Activated CD4-positive, alpha-beta T cell treated with anti-CD3 and anti-CD28 coated beads for 4 hours (primary cell): ENCODE measurements at regions not wholly inside any gene's neighbourhood (a gene's known extent, or its start where the extent isn't known, plus 50 kb on each side); places are given as distances from the start of the nearest gene placed in this dataset.
"Not testable (repeated sequence)": the region's sequence is repeated elsewhere in the genome, so short reads cannot be mapped to it uniquely, and the experiment has no call there.

Source experiments
- DNase-seq, 2 donors: peaks; one replicate each; pipeline ENCODE4 v3.0.0-alpha.2; 2020

- no peak for DNase-seq
Observed at GRCh38 chr14:54010981-54011380, 54.4 kb upstream of the BMP4 start.

GRCh38 chr14:54023027-54023426, 66.4 kb upstream of the BMP4 start:
- no peak for DNase-seq

GRCh38 chr14:54025661-54026060, 69.0 kb upstream of the BMP4 start:
- DNase-seq, result no peak

GRCh38 chr14:54026671-54027070, 70.0 kb upstream of the BMP4 start:
- DNase-seq, result no peak

- DNase-seq, result not testable (repeated sequence)
Observed at GRCh38 chr14:54030996-54031395, 74.4 kb upstream of the BMP4 start.

GRCh38 chr14:54033285-54033684, 76.7 kb upstream of the BMP4 start:
- not testable (repeated sequence) for DNase-seq

GRCh38 chr14:54038724-54039123, 82.1 kb upstream of the BMP4 start:
- DNase-seq, result no peak

- no peak for DNase-seq
Observed at GRCh38 chr14:54039311-54039710, 82.7 kb upstream of the BMP4 start.

GRCh38 chr14:54040846-54041245, 84.2 kb upstream of the BMP4 start:
- no peak for DNase-seq

- DNase-seq, result no peak
Observed at GRCh38 chr14:54046250-54046649, 89.6 kb upstream of the BMP4 start.

- DNase-seq, result no peak
Observed at GRCh38 chr14:54047645-54048308, 91.2 kb upstream of the BMP4 start.

- no peak for DNase-seq
Observed at GRCh38 chr14:54048311-54048710, 91.7 kb upstream of the BMP4 start.

- no peak for DNase-seq
Observed at GRCh38 chr14:54048736-54049135, 92.1 kb upstream of the BMP4 start.

- no peak for DNase-seq
Observed at GRCh38 chr14:54050759-54051158, 94.1 kb upstream of the BMP4 start.

- DNase-seq, result no peak
Observed at GRCh38 chr14:54052696-54053385, 96.2 kb upstream of the BMP4 start.

- no peak for DNase-seq
Observed at GRCh38 chr14:54053386-54053745, 96.7 kb upstream of the BMP4 start.

GRCh38 chr14:54058505-54058904, 101.9 kb upstream of the BMP4 start:
- no peak for DNase-seq

- DNase-seq, result no peak
Observed at GRCh38 chr14:54083549-54084239, 127.1 kb upstream of the BMP4 start.

- DNase-seq, result no peak
Observed at GRCh38 chr14:54085232-54085761, 128.7 kb upstream of the BMP4 start.

GRCh38 chr14:54085841-54086240, 129.2 kb upstream of the BMP4 start:
- DNase-seq, result no peak

GRCh38 chr14:54086767-54087166, 130.1 kb upstream of the BMP4 start:
- no peak for DNase-seq

- no peak for DNase-seq
Observed at GRCh38 chr14:54087376-54087775, 130.8 kb upstream of the BMP4 start.

GRCh38 chr14:54088271-54088670, 131.6 kb upstream of the BMP4 start:
- no peak for DNase-seq

- DNase-seq, result no peak
Observed at GRCh38 chr14:54090274-54090673, 133.6 kb upstream of the BMP4 start.
